AG09319 (cell line): ENCODE measurements at regions not wholly inside any gene's neighbourhood (a gene's known extent, or its start where the extent isn't known, plus 50 kb on each side); places are given as distances from the start of the nearest gene placed in this dataset.
"Not testable (repeated sequence)": the region's sequence is repeated elsewhere in the genome, so short reads cannot be mapped to it uniquely, and the experiment has no call there.

ENCODE experiments used
- DNase-seq: peaks from one replicate; pipeline ENCODE4 v3.0.0-alpha.2; 2010; ENCODE audit warnings: low read depth; ENCODE audit errors: extremely low read depth
- CTCF ChIP-seq: IDR thresholded peaks from 2 replicates; pipeline ENCODE4 v1.5.1; 2011; ENCODE audit warnings: low read depth, mild to moderate bottlenecking, inconsistent platforms, low read length, moderate library complexity

- DNase-seq: no peak
- no peak for TF ChIP-seq CTCF
Observed at GRCh38 chr4:189129044-189129694, 811.5 kb upstream of the FRG1 start.

GRCh38 chr4:189131118-189131517 lies 809.6 kb upstream of the FRG1 start:
- no peak for DNase-seq
- TF ChIP-seq CTCF: no peak

GRCh38 chr4:189136462-189136861 lies 804.2 kb upstream of the FRG1 start:
- TF ChIP-seq CTCF: no peak
- no peak for DNase-seq

- TF ChIP-seq CTCF: no peak
- DNase-seq: no peak
Observed at GRCh38 chr4:189143263-189143952, 797.3 kb upstream of the FRG1 start.

GRCh38 chr4:189147005-189147929 lies 793.4 kb upstream of the FRG1 start:
- no peak for DNase-seq
- no peak for TF ChIP-seq CTCF

- DNase-seq: not testable (repeated sequence)
Observed at GRCh38 chr4:189155083-189155482, 785.6 kb upstream of the FRG1 start.

- DNase-seq: no peak
Observed at GRCh38 chr4:189162073-189162789, 778.4 kb upstream of the FRG1 start.

More at GRCh38 chr4:189162073-189162789, 778.4 kb upstream of the FRG1 start:
- no peak for TF ChIP-seq CTCF
